Common myeloid progenitor, CD34-positive (primary cell): ENCODE measurements at regions not wholly inside any gene's neighbourhood (a gene's known extent, or its start where the extent isn't known, plus 50 kb on each side); places are given as distances from the start of the nearest gene placed in this dataset.

Experiments used
- CTCF ChIA-PET: fragments of 350-600 bp; sonication (Branson Sonifier 250); formaldehyde crosslinking; loops from one replicate; lab custom pipeline; 2021; ENCODE audit warnings: antibody characterized with exemption; lab: Charles Lee
- POLR2A ChIA-PET: fragments of 350-600 bp; sonication (Branson Sonifier 250); formaldehyde crosslinking; loops from one replicate; lab custom pipeline; 2021; ENCODE audit warnings: antibody characterized with exemption; lab: Charles Lee
- DNase-seq, 3 donors: peaks; one replicate each; pipeline versions ENCODE4 v3.0.0 to v3.0.0-alpha.2; 2013
- H3K27ac ChIP-seq, 2 experiments: 1 replicate in 1 of 2; 2 replicates in 1 of 2; pipeline ENCODE4 v1.7.0; 2013; ENCODE audit warnings: inconsistent platforms in 2 of 2, low read length in 2 of 2, mild to moderate bottlenecking in 2 of 2, low read depth in 1 of 2, moderate library complexity in 1 of 2; ENCODE audit not compliant: severe bottlenecking in 2 of 2, insufficient read depth in 1 of 2, poor library complexity in 1 of 2
- H3K27me3 ChIP-seq, 5 experiments: replicated peaks in 2 of 5; 1 replicate in 3 of 5; 2 replicates in 2 of 5; pipeline versions ENCODE4 v1.6.1 to v1.7.0; 2013; ENCODE audit warnings: low read length in 4 of 5, mild to moderate bottlenecking in 2 of 5, moderate library complexity in 2 of 5, inconsistent platforms in 1 of 5; ENCODE audit not compliant: insufficient read depth in 5 of 5, control insufficient read depth in 4 of 5
- H3K36me3 ChIP-seq, 4 experiments: 1 replicate in 2 of 4; 2 replicates in 2 of 4; pipeline versions ENCODE4 v1.6.1 to v1.7.0; 2013; ENCODE audit warnings: low read length in 3 of 4, control low read depth in 1 of 4, mild to moderate bottlenecking in 1 of 4; ENCODE audit not compliant: control insufficient read depth in 4 of 4, insufficient read depth in 4 of 4
- H3K4me1 ChIP-seq, 4 experiments: 1 replicate in 3 of 4; 2 replicates in 1 of 4; pipeline versions ENCODE4 v1.6.1 to v1.7.1; 2013; ENCODE audit warnings: low read length in 3 of 4, mild to moderate bottlenecking in 3 of 4, control low read depth in 1 of 4, inconsistent platforms in 1 of 4, moderate library complexity in 1 of 4; ENCODE audit not compliant: control insufficient read depth in 4 of 4, insufficient read depth in 4 of 4; ENCODE audit errors: control extremely low read depth in 1 of 4
- H3K4me3 ChIP-seq, 7 experiments: 1 replicate in 4 of 7; 2 replicates in 3 of 7; pipeline versions ENCODE4 v1.5.1 to v1.7.0; 2013; ENCODE audit warnings: mild to moderate bottlenecking in 7 of 7, low read length in 6 of 7, moderate library complexity in 6 of 7, inconsistent platforms in 2 of 7, low read depth in 2 of 7, control low read depth in 1 of 7; ENCODE audit not compliant: insufficient read depth in 4 of 7, control insufficient read depth in 1 of 7; ENCODE audit errors: extremely low read depth in 1 of 7
- H3K9me3 ChIP-seq, 5 experiments: 1 replicate in 4 of 5; 2 replicates in 1 of 5; pipeline versions ENCODE4 v1.6.1 to v1.7.1; 2013; ENCODE audit warnings: low read length in 4 of 5, mild to moderate bottlenecking in 2 of 5, inconsistent platforms in 1 of 5, low read depth in 1 of 5, moderate library complexity in 1 of 5; ENCODE audit not compliant: control insufficient read depth in 4 of 5, insufficient read depth in 2 of 5; ENCODE audit errors: control extremely low read depth in 1 of 5
- WGBS: methylation state at CpG from one replicate; pipeline ENCODE4 v1.1.5; 2013; ENCODE audit not compliant: insufficient coverage; 5-methylcytosine and 5-hydroxymethylcytosine counted together

DNA sequence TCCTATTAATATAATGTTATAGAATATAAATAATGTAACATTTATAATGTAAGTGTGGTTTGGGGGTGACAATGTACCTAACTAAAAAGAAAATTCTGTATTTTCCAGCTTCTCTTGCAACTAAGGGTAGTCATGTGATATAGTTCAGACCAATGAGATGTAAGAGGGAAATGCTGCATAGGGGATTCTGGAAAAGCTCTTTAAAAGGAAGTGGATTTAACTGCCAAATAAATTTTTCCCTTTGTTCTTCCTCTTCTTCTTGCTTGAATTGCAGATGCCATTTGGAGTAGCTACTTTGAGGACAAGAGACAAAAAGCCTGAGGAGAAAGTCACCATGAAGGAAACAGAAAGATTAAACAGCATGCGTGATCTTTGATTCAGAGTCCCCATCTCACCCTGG lies 194.3 kb downstream of the PTEN start:
- CTCF ChIA-PET: no interaction called here
- WGBS: no CpG with 5 or more reads among the region's 1 CpG
- no peaks in the 10 kb centered on the region for H3K36me3 ChIP-seq
- no peak overlapping the region for H3K27ac ChIP-seq
- no peak overlapping the region for H3K4me3 ChIP-seq
- no peaks in the 10 kb centered on the region for H3K27me3 ChIP-seq
- no peaks in the 10 kb centered on the region for H3K9me3 ChIP-seq
- H3K4me1 ChIP-seq: peaks cover 3 to 13% (median 7%) of the 10 kb centered on the region in 4 experiments
- POLR2A ChIA-PET: no interaction called here
- DNase-seq: no peak

GRCh38 chr10:88058750-88059149 lies 195.3 kb downstream of the PTEN start:
- WGBS: 85% methylated on average over 4 of the region's 4 CpGs
- DNase-seq: no peak
- ChIA-PET CTCF (no interaction called here), POLR2A (no interaction called here)
- Histone ChIP-seq H3K4me1 (peaks cover 3 to 24% (median 12%) of the 10 kb centered on the region in 4 experiments), H3K36me3 (no peaks in the 10 kb centered on the region), H3K27me3 (no peaks in the 10 kb centered on the region), H3K9me3 (no peaks in the 10 kb centered on the region), H3K27ac (no peak overlapping the region), H3K4me3 (no peak overlapping the region)

- H3K4me1 ChIP-seq: peaks cover 3 to 28% (median 13%) of the 10 kb centered on the region in 4 experiments
- H3K4me3 ChIP-seq: no peak overlapping the region
- H3K9me3 ChIP-seq: no peaks in the 10 kb centered on the region
- 61% methylated on average over 3 of the region's 4 CpGs for WGBS
- no peaks in the 10 kb centered on the region for H3K27me3 ChIP-seq
- no peak overlapping the region for H3K27ac ChIP-seq
- no peaks in the 10 kb centered on the region for H3K36me3 ChIP-seq
- no peak for DNase-seq
- ChIA-PET POLR2A (no interaction called here), CTCF (interaction anchor here (1.3 kb wide), 1 partner anchor 15 kb away, joined by 4 read pairs; no protein-coding TSS in a partner anchor)
Measured at GRCh38 chr10:88059190-88059589, 195.8 kb downstream of the PTEN start.

DNA sequence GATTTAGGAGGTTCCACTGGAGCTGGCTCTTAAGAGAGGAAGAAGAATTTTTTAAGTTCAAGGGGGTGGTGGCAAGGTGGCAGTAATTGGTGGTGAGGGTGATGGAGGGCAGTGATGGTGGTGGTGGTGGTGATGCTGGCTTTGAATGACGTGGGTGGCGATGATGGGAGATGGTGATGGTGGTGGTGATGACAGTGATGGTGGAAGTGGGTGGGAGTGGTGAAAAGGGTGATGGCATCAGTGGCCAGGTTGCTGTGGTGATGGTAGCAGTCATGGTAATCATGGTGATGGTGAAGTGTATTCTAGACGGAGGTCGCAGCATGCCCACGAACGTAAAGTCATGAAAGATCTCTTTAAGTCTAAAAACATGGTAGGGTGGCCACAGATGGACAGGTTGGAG lies 197.3 kb downstream of the PTEN start:
- 98% methylated on average over 6 of the region's 6 CpGs for WGBS
- CTCF ChIA-PET: no interaction called here

DNA sequence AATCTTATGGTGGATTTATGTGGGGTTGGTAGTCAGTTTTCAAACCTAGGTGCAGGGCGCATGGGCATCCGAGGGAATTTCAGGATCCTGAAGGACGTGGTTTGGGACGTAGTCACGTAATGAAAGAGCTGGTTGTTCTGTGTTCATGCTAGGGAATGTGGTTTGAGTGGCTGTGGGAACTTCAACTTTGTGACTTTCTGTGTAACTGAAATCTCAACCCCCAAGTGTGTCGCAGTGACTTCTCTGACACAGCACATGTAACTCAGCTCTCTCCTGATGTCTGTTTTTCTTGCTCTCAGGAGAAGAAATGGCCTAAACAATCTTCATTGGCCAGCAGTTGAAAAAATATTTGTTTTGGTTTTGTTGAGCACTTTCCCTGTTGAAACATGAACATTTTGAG lies 199.0 kb downstream of the PTEN start:
- Histone ChIP-seq H3K36me3 (no peaks in the 10 kb centered on the region), H3K4me3 (no peak overlapping the region), H3K27me3 (no peaks in the 10 kb centered on the region), H3K27ac (no peak overlapping the region), H3K9me3 (no peaks in the 10 kb centered on the region), H3K4me1 (peaks cover 15 to 60% (median 37%) of the 10 kb centered on the region in 4 experiments)
- ChIA-PET CTCF (interaction anchor here (1.4 to 1.5 kb wide), 2 partner anchors 10 to 326 kb away, joined by 3 to 5 read pairs; no protein-coding TSS in a partner anchor), POLR2A (no interaction called here)
- 63% methylated on average over 5 of the region's 6 CpGs for WGBS
- DNase-seq: no peak

More for the DNA sequence above, 197.3 kb downstream of the PTEN start:
- H3K36me3 ChIP-seq: no peaks in the 10 kb centered on the region
- POLR2A ChIA-PET: interaction anchor here (0.6 kb wide), 1 partner anchor 355 kb away, joined by 3 read pairs; no protein-coding TSS in a partner anchor
- H3K27ac ChIP-seq: no peak overlapping the region
- no peaks in the 10 kb centered on the region for H3K27me3 ChIP-seq
- peaks cover 7 to 43% (median 24%) of the 10 kb centered on the region in 4 experiments for H3K4me1 ChIP-seq
- no peaks in the 10 kb centered on the region for H3K9me3 ChIP-seq
- no peak overlapping the region for H3K4me3 ChIP-seq
- no peak for DNase-seq

- Histone ChIP-seq H3K27me3 (no peaks in the 10 kb centered on the region), H3K4me1 (peaks cover 15 to 65% (median 38%) of the 10 kb centered on the region in 4 experiments), H3K36me3 (no peaks in the 10 kb centered on the region), H3K9me3 (no peaks in the 10 kb centered on the region), H3K27ac (no peak overlapping the region), H3K4me3 (no peak overlapping the region)
- POLR2A ChIA-PET: no interaction called here
- WGBS: 85% methylated on average over 4 of the region's 4 CpGs
- DNase-seq: no peak
- CTCF ChIA-PET: interaction anchor here (1.1 to 1.6 kb wide), 4 partner anchors 10 to 339 kb away, joined by 3 to 5 read pairs (median 3); no protein-coding TSS in a partner anchor
Measured at GRCh38 chr10:88062798-88063472, 199.5 kb downstream of the PTEN start.

- no peaks in the 10 kb centered on the region for H3K27me3 ChIP-seq
- ChIA-PET CTCF (interaction anchor here (1.1 to 1.6 kb wide), 2 partner anchors 9 to 338 kb away, joined by 3 read pairs; no protein-coding TSS in a partner anchor), POLR2A (no interaction called here)
- no peaks in the 10 kb centered on the region for H3K9me3 ChIP-seq
- no peaks in the 10 kb centered on the region for H3K36me3 ChIP-seq
- H3K27ac ChIP-seq: no peak overlapping the region
- WGBS: no CpG with 5 or more reads among the region's 4 CpGs
- H3K4me3 ChIP-seq: no peak overlapping the region
- H3K4me1 ChIP-seq: peaks cover 15 to 66% (median 38%) of the 10 kb centered on the region in 4 experiments
- DNase-seq: no peak
Measured at GRCh38 chr10:88063861-88064557, 200.6 kb downstream of the PTEN start.
